MM.1S (cell line): ENCODE measurements at regions not wholly inside any gene's neighbourhood (a gene's known extent, or its start where the extent isn't known, plus 50 kb on each side); places are given as distances from the start of the nearest gene placed in this dataset.

Source experiments
- DNase-seq: peaks from one replicate; pipeline ENCODE4 v3.0.0-alpha.2; 2015
- H2AFZ ChIP-seq: fragments of 300-600 bp; sonication (generic); 2 replicates; pipeline ENCODE4 v1.6.0; 2016; ENCODE audit warnings: antibody characterized with exemption, low read length
- H3F3A ChIP-seq: fragments of 300-600 bp; sonication (generic); 2 replicates; pipeline ENCODE4 v1.6.1; 2016; ENCODE audit warnings: mild to moderate bottlenecking, antibody characterized with exemption, low read length, moderate library complexity, mixed read lengths; ENCODE audit not compliant: insufficient read depth
- H3K27ac ChIP-seq: fragments of 300-600 bp; sonication (generic); 2 replicates; pipeline ENCODE4 v1.5.1; 2016; ENCODE audit warnings: mild to moderate bottlenecking, low read length
- H3K27me3 ChIP-seq: fragments of 300-600 bp; sonication (generic); replicated peaks from 2 replicates; pipeline ENCODE4 v1.6.0; 2016; ENCODE audit warnings: low read length; ENCODE audit not compliant: insufficient read depth
- H3K36me3 ChIP-seq: fragments of 300-600 bp; sonication (generic); replicated peaks from 2 replicates; pipeline ENCODE4 v1.6.1; 2016; ENCODE audit warnings: mild to moderate bottlenecking, low read length, mixed read lengths; ENCODE audit not compliant: insufficient read depth
- H3K4me1 ChIP-seq: fragments of 300-600 bp; sonication (generic); 2 replicates; pipeline ENCODE4 v1.6.1; 2016; ENCODE audit warnings: low read length, mixed read lengths
- H3K4me2 ChIP-seq: fragments of 300-600 bp; sonication (generic); 2 replicates; pipeline ENCODE4 v1.6.0; 2016; ENCODE audit warnings: low read depth, low read length
- H3K4me3 ChIP-seq: fragments of 300-600 bp; sonication (generic); 2 replicates; pipeline ENCODE4 v1.5.1; 2016; ENCODE audit warnings: low read length, mixed read lengths
- H3K79me2 ChIP-seq: fragments of 300-600 bp; sonication (generic); 2 replicates; pipeline ENCODE4 v1.6.1; 2016; ENCODE audit warnings: mixed run types, low read length, mixed read lengths
- H3K9ac ChIP-seq: fragments of 300-600 bp; sonication (generic); 2 replicates; pipeline ENCODE4 v1.6.1; 2016; ENCODE audit warnings: low read length, mixed read lengths
- H3K9me2 ChIP-seq: fragments of 300-600 bp; sonication (generic); replicated peaks from 2 replicates; pipeline ENCODE4 v1.6.1; 2016; ENCODE audit warnings: mild to moderate bottlenecking, low read length, mixed read lengths; ENCODE audit not compliant: insufficient read depth
- H3K9me3 ChIP-seq: fragments of 300-600 bp; sonication (generic); replicated peaks from 2 replicates; pipeline ENCODE4 v1.6.1; 2016; ENCODE audit warnings: mild to moderate bottlenecking, low read length, mixed read lengths; ENCODE audit not compliant: insufficient read depth
- H4K20me1 ChIP-seq: fragments of 300-600 bp; sonication (generic); 2 replicates; pipeline ENCODE4 v1.6.1; 2016; ENCODE audit warnings: mild to moderate bottlenecking, low read length, moderate library complexity, mixed read lengths; ENCODE audit not compliant: insufficient read depth
- CTCF ChIP-seq: fragments of 300-600 bp; sonication (generic); IDR thresholded peaks from 2 replicates; pipeline ENCODE4 v1.5.1; 2016; ENCODE audit warnings: antibody characterized with exemption, low read length, mixed read lengths
- EZH2 ChIP-seq: fragments of 300-600 bp; sonication (generic); optimal IDR thresholded peaks from 2 replicates; pipeline ENCODE3; 2017; ENCODE audit warnings: low read depth, mild to moderate bottlenecking, antibody characterized with exemption, low read length, mixed read lengths
- EZH2phosphoT487 ChIP-seq: fragments of 300-600 bp; sonication (generic); IDR thresholded peaks from 2 replicates; pipeline ENCODE4 v1.6.1; 2018; ENCODE audit warnings: antibody characterized with exemption, low read length

GRCh38 chr2:226050822-226051221, 651.3 kb downstream of the NYAP2 start:
- no peaks in the 10 kb centered on the region for H3K9me2 ChIP-seq
- no peaks in the 10 kb centered on the region for H3K79me2 ChIP-seq
- no peak for DNase-seq
- no peaks in the 10 kb centered on the region for H3K36me3 ChIP-seq
- peaks cover 12% of the 10 kb centered on the region; the same call in 1 of the 2 replicates for H3K4me1 ChIP-seq
- TF ChIP-seq CTCF (no peak), EZH2phosphoT487 (no peak), EZH2 (no peak)
- no peaks in the 10 kb centered on the region for H3K27me3 ChIP-seq
- no peak overlapping the region for H3K4me2 ChIP-seq
- H4K20me1 ChIP-seq, result no peaks in the 10 kb centered on the region
- no peaks in the 10 kb centered on the region for H3F3A ChIP-seq
- H3K4me3 ChIP-seq, result no peak overlapping the region
- H2AFZ ChIP-seq, result no peak overlapping the region
- H3K27ac ChIP-seq, result no peak overlapping the region
- no peak overlapping the region for H3K9ac ChIP-seq
- H3K9me3 ChIP-seq, result no peaks in the 10 kb centered on the region

GRCh38 chr2:226048611-226049010, 649.1 kb downstream of the NYAP2 start:
- no peak overlapping the region for H3K27ac ChIP-seq
- no peaks in the 10 kb centered on the region for H3K9me3 ChIP-seq
- no peaks in the 10 kb centered on the region for H3K79me2 ChIP-seq
- H3F3A ChIP-seq, result no peaks in the 10 kb centered on the region
- no peaks in the 10 kb centered on the region for H3K9me2 ChIP-seq
- TF ChIP-seq EZH2 (no peak), EZH2phosphoT487 (no peak), CTCF (no peak)
- H3K27me3 ChIP-seq, result no peaks in the 10 kb centered on the region
- peaks cover 12% of the 10 kb centered on the region; the same call in 1 of the 2 replicates for H3K4me1 ChIP-seq
- H3K4me2 ChIP-seq, result no peak overlapping the region
- no peak overlapping the region for H2AFZ ChIP-seq
- H3K9ac ChIP-seq, result no peak overlapping the region
- H4K20me1 ChIP-seq, result no peaks in the 10 kb centered on the region
- no peak for DNase-seq
- H3K4me3 ChIP-seq, result no peak overlapping the region
- H3K36me3 ChIP-seq, result no peaks in the 10 kb centered on the region

- Histone ChIP-seq H3K4me3 (no peak overlapping the region), H3K9me2 (no peaks in the 10 kb centered on the region), H2AFZ (no peak overlapping the region), H3K27me3 (no peaks in the 10 kb centered on the region), H3K4me1 (no peaks in the 10 kb centered on the region), H4K20me1 (no peaks in the 10 kb centered on the region), H3K9ac (no peak overlapping the region), H3K36me3 (no peaks in the 10 kb centered on the region), H3K4me2 (no peak overlapping the region), H3K27ac (no peak overlapping the region), H3K79me2 (no peaks in the 10 kb centered on the region), H3K9me3 (no peaks in the 10 kb centered on the region), H3F3A (no peaks in the 10 kb centered on the region)
- TF ChIP-seq EZH2, result no peak
- TF ChIP-seq CTCF, result no peak
- TF ChIP-seq EZH2phosphoT487, result no peak
- DNase-seq, result no peak
Measured at GRCh38 chr2:226045080-226045479, 645.6 kb downstream of the NYAP2 start.
